Iris pigment epithelial cell (primary cell): ENCODE measurements at regions not wholly inside any gene's neighbourhood (a gene's known extent, or its start where the extent isn't known, plus 50 kb on each side); places are given as distances from the start of the nearest gene placed in this dataset.
A peak's percentile ranks its signal among the peaks of the same experiment; 100 is the strongest.
"Not testable (repeated sequence)": the region's sequence is repeated elsewhere in the genome, so short reads cannot be mapped to it uniquely, and the experiment has no call there.

ENCODE experiments used
- DNase-seq: peaks from one replicate; pipeline ENCODE4 v3.0.0-alpha.2; 2011; ENCODE audit warnings: low read depth

DNA sequence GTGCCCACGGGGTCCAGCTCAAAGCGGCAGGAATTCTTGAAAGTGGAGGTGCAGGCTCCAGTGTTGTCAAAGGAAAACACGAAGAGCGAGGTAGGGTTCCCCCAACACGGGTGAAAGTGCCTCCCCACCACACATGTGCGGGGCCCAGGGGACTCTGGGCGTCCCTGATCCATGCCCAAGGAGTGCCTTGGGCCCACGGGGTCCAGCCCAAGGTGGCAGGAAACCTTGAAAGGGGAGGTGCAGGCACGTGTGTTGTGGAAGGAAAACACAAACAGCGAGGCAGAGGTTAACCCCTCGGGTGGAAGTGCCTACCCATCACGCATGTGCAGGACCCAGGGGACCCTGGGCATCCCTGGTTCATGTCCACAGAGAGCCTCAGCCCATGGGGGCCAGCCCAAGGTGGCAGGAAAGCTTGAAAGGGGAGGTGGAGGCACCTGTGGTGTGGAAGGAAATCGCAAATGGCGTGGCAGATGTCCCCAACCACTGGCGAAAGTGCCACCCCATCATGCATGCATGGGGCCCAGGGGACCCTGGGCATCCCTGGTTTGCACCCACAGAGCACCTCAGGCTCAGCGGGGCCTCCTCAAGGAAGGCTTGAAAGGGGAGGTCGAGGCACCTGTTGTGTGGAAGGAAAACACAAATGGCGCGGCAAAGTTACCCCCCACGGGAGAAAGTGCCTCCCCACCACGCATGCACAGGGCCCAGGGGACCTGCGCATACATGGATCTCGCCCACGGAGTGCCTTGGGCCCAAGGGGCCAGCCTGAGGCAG, 584.6 kb downstream of the ALG10 start:
- DNase-seq = no peak

DNA sequence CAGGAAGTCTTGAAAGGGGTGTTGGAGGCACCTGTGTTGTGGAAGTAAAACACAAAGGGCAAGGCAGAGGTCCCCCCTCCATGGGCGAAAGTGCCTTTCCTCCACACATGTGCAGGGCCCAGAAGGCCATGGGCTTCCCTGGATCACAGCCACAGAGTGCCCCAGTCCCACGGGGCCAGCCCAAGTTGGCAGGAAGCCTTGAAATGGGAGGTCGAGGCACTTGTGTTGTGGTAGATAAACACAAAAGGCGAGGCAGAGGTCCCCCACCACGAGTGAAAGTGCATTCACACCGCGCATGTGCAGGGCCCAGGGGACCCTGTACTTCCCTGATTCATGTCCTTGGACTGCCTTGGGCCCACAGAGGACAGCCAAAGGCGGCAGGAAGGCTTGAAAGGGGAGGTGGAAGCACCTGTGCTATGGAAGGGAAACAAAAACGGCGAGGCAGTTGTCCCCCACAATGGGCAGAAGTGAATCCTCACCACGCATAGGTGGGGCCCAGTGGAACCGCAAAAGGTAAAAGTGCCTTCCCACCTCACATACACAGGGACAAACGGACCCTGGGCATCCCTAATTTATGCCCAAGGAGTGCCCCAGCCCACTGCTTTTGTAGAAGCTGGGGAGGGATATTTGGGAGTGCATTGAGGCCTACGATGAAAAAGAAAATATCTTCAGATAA, 585.4 kb downstream of the ALG10 start:
- no peak for DNase-seq

DNA sequence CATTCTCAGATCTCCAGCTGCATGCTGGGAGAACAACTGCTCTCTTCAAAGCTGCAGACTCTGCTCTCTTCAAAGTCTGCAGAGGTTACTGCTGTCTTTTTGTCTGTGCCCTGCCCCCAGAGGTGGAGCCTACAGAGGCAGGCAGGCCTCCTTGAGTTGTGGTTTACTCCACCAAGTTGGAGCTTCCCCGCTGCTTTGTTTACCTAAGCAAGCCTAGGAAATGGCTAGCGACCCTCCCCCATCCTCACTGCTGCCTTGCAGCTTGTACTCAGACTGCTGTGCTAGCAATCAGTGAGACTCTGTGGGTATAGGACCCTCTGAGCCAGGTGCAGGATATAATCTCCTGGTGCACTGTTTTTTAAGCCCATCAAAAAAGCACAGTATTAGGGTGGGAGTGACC, 591.7 kb downstream of the ALG10 start:
- DNase-seq = not testable (repeated sequence)

DNA sequence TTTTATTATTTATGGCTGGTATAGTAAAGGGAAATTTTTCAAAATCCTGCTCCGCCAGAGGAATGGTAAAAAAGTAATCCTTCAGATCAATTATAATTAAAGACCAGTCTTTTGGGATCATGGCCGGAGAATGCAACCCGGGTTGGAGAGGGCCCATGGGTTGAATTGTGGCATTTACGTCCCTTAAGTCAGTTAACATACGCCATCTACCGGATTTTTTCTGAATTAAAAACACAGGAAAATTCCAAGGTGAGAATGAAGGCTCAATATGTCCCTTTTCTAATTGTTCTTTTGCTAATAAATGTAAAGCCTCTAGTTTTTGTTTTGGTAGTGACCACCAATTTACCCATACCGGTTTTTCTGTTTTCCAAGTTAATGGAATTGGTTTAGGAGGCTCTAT, 602.8 kb downstream of the ALG10 start:
- peak; percentile 2 for DNase-seq

DNA sequence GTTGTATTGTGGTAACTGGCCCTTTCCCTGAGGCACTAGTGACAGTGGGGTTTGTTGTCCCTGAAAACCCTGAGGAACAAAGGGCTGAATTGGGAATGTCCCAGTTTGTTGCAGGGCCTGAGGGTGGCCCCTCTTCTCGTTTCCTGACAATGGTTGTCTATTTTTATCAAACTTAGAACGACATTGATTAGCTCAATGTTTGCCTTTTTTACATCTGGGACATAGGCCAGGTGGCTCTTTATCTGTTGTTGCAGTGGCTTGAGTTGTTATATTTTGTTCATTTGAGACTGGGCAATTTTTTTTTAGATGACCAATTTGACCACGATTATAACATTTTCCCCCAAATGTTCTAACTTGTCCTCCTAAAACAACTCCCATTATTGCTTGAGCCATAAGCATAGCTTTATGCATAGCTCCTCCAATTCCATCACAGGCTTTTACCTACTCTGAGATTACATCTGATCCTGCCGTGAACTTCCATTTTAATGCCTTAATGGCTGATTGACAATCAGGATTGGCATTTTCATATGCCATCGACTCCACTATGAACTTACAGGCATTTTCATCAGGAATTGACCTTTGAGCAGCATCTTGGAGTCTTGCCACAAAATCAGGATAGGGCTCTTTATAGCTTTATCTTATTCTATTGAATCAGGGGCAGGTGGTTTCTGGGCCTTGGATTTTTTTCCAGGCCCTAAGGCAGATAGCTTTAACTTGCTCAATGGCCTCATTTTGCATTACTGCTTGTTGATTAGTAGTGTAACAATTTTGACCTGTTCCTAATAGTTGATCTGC, 604.3 kb downstream of the ALG10 start:
- DNase-seq = no peak
